IMR-90 (cell line): ENCODE measurements at regions not wholly inside any gene's neighbourhood (a gene's known extent, or its start where the extent isn't known, plus 50 kb on each side); places are given as distances from the start of the nearest gene placed in this dataset.
"Not testable (repeated sequence)": the region's sequence is repeated elsewhere in the genome, so short reads cannot be mapped to it uniquely, and the experiment has no call there.

ENCODE experiments used
- ATAC-seq: fragments of 200-7000 bp; cut with Tn5 transposase; 2 replicates; pipeline ENCODE4 v1.9.1; 2020; ENCODE audit warnings: low read depth, mild to moderate bottlenecking, moderate library complexity
- BruUV-seq: library from RNA; stranded (reverse); fragments of 400-500 nt; replicated peaks from 2 replicates; lab custom pipeline; 2021; lab: Mats Ljungman, UMichigan
- CTCF ChIA-PET: fragments of 300-600 bp; formaldehyde crosslinking; extraction: SDS; loops from one replicate; lab custom pipeline; 2021; ENCODE audit warnings: antibody characterized with exemption; lab: Yijun Ruan, JAX
- POLR2A ChIA-PET: fragments of 300-600 bp; sonication (Branson Sonifier 250); formaldehyde crosslinking; loops from one replicate; lab custom pipeline; 2022; ENCODE audit warnings: antibody characterized with exemption; ENCODE audit not compliant: unreplicated experiment; lab: Charles Lee
- DNase-seq: peaks from one replicate; pipeline ENCODE4 v3.0.0; 2013
- H2AFZ ChIP-seq: replicated peaks from 2 replicates; pipeline ENCODE3; 2013; ENCODE audit warnings: low read length, mild to moderate bottlenecking; ENCODE audit not compliant: poor library complexity
- H2AK5ac ChIP-seq: 2 replicates; pipeline ENCODE4 v1.6.1; 2013; ENCODE audit warnings: low read depth, low read length, inconsistent platforms
- H2AK9ac ChIP-seq: replicated peaks from 2 replicates; pipeline ENCODE3; 2013; ENCODE audit warnings: mild to moderate bottlenecking, low read depth, low read length, moderate library complexity; ENCODE audit not compliant: poor library complexity
- H2BK120ac ChIP-seq: 2 replicates; pipeline ENCODE4 v1.6.1; 2013; ENCODE audit warnings: low read depth, low read length, inconsistent platforms
- H2BK15ac ChIP-seq: 3 replicates; pipeline ENCODE4 v1.6.1; 2013; ENCODE audit warnings: low read depth, low read length, inconsistent platforms
- H2BK20ac ChIP-seq: 2 replicates; pipeline ENCODE4 v1.6.1; 2013; ENCODE audit warnings: low read depth, mild to moderate bottlenecking, inconsistent platforms, low read length, moderate library complexity
- H2BK5ac ChIP-seq: 2 replicates; pipeline ENCODE4 v1.6.1; 2013; ENCODE audit warnings: mild to moderate bottlenecking, low read depth, low read length, inconsistent platforms; ENCODE audit not compliant: poor library complexity, severe bottlenecking
- H3K14ac ChIP-seq: replicated peaks from 2 replicates; pipeline ENCODE4 v1.6.1; 2013; ENCODE audit warnings: low read depth, low read length, inconsistent platforms
- H3K18ac ChIP-seq: 2 replicates; pipeline ENCODE4 v1.6.1; 2013; ENCODE audit warnings: low read depth, low read length, control low read depth
- H3K23ac ChIP-seq: 2 replicates; pipeline ENCODE4 v1.6.1; 2013; ENCODE audit warnings: low read depth, low read length, inconsistent platforms
- H3K27ac ChIP-seq: 2 replicates; pipeline ENCODE4 v1.5.1; 2013; ENCODE audit warnings: mild to moderate bottlenecking, control low read depth, low read length; ENCODE audit not compliant: insufficient read depth
- H3K27me3 ChIP-seq: 2 replicates; pipeline ENCODE4 v1.6.1; 2013; ENCODE audit warnings: low read length; ENCODE audit not compliant: control insufficient read depth, insufficient read depth
- H3K36me3 ChIP-seq: 2 replicates; pipeline ENCODE4 v1.6.1; 2013; ENCODE audit warnings: low read length, mixed read lengths; ENCODE audit not compliant: control insufficient read depth, insufficient read depth
- H3K4ac ChIP-seq: 2 replicates; pipeline ENCODE4 v1.6.1; 2013; ENCODE audit warnings: low read depth, low read length, inconsistent platforms
- H3K4me1 ChIP-seq: 2 replicates; pipeline ENCODE4 v1.6.1; 2013; ENCODE audit warnings: low read length, mixed read lengths; ENCODE audit not compliant: control insufficient read depth, insufficient read depth
- H3K4me2 ChIP-seq: 2 replicates; pipeline ENCODE4 v1.6.1; 2013; ENCODE audit warnings: low read depth, mild to moderate bottlenecking, control low read depth, low read length, moderate library complexity
- H3K4me3 ChIP-seq: 2 replicates; pipeline ENCODE4 v1.5.1; 2013; ENCODE audit warnings: low read depth, mild to moderate bottlenecking, control low read depth, low read length, moderate library complexity; ENCODE audit not compliant: insufficient read depth
- H3K56ac ChIP-seq: 2 replicates; pipeline ENCODE4 v1.6.1; 2013; ENCODE audit warnings: low read length, inconsistent platforms; ENCODE audit not compliant: insufficient read depth; ENCODE audit errors: extremely low read depth
- H3K79me1 ChIP-seq, 2 experiments: 2 replicates each; pipeline ENCODE4 v1.6.1; 2013; ENCODE audit warnings: low read length in 2 of 2, inconsistent platforms in 1 of 2, low read depth in 1 of 2
- H3K9ac ChIP-seq: 2 replicates; pipeline ENCODE4 v1.6.1; 2013; ENCODE audit warnings: low read depth, low read length, control low read depth
- H3K9me1 ChIP-seq: 2 replicates; pipeline ENCODE4 v1.6.1; 2013; ENCODE audit warnings: low read length, inconsistent platforms; ENCODE audit not compliant: insufficient read depth
- H3K9me3 ChIP-seq: 2 replicates; pipeline ENCODE4 v1.6.1; 2013; ENCODE audit warnings: low read length; ENCODE audit not compliant: control insufficient read depth, insufficient read depth
- H4K20me1 ChIP-seq: 2 replicates; pipeline ENCODE4 v1.6.1; 2013; ENCODE audit warnings: low read length, inconsistent platforms; ENCODE audit not compliant: insufficient read depth
- H4K5ac ChIP-seq: 2 replicates; pipeline ENCODE4 v1.6.1; 2013; ENCODE audit warnings: mild to moderate bottlenecking, low read depth, low read length, control low read depth
- H4K8ac ChIP-seq, 2 experiments: 2 replicates each; pipeline ENCODE4 v1.6.1; 2013; ENCODE audit warnings: low read depth in 2 of 2, low read length in 2 of 2, control low read depth in 1 of 2, inconsistent platforms in 1 of 2
- H4K91ac ChIP-seq: 2 replicates; pipeline ENCODE4 v1.6.1; 2013; ENCODE audit warnings: low read depth, low read length, inconsistent platforms; ENCODE audit not compliant: insufficient read depth
- BHLHE40 ChIP-seq: fragments of 150-350 bp; IDR thresholded peaks from 2 replicates; pipeline ENCODE4 v1.6.1; 2016; ENCODE audit warnings: mild to moderate bottlenecking, low read depth, low read length
- CTCF ChIP-seq: conservative IDR thresholded peaks from 2 replicates; pipeline ENCODE4 v1.5.1; 2012; ENCODE audit warnings: mild to moderate bottlenecking, low read depth, low read length, improper control_type of control experiment
- MAFK ChIP-seq: IDR thresholded peaks from 2 replicates; pipeline ENCODE4 v1.6.1; 2012; ENCODE audit warnings: low read depth, low read length, improper control_type of control experiment
- MAZ ChIP-seq: IDR thresholded peaks from 2 replicates; pipeline ENCODE4 v1.6.1; 2012; ENCODE audit warnings: low read depth, mild to moderate bottlenecking, low read length, improper control_type of control experiment, moderate library complexity, borderline replicate concordance
- MXI1 ChIP-seq: IDR thresholded peaks from 2 replicates; pipeline ENCODE4 v1.6.1; 2012; ENCODE audit warnings: low read depth, mild to moderate bottlenecking, low read length, moderate library complexity, borderline replicate concordance
- NFE2L2 ChIP-seq: fragments of 150-350 bp; IDR thresholded peaks from 2 replicates; pipeline ENCODE4 v1.6.1; 2016; ENCODE audit warnings: low read depth, mild to moderate bottlenecking, low read length
- POLR2A ChIP-seq: IDR thresholded peaks from 2 replicates; pipeline ENCODE4 v1.6.1; 2012; ENCODE audit warnings: mild to moderate bottlenecking, low read depth, low read length
- RFX5 ChIP-seq: IDR thresholded peaks from 2 replicates; pipeline ENCODE4 v1.8.0; 2012; ENCODE audit warnings: low read depth, mild to moderate bottlenecking, low read length, moderate library complexity
- SMC3 ChIP-seq: fragments of 150-350 bp; IDR thresholded peaks from 2 replicates; pipeline ENCODE4 v1.6.1; 2016; ENCODE audit warnings: low read depth, mild to moderate bottlenecking, antibody characterized with exemption, low read length, moderate library complexity
- WGBS, 2 experiments: methylation state at CpG; one replicate each; pipeline versions ENCODE4 v1.1.5 to v1.1.7; 2013; ENCODE audit warnings: missing lambda C conversion rate in 2 of 2; ENCODE audit not compliant: insufficient read length in 1 of 2; ENCODE audit errors: extremely low coverage in 2 of 2; 5-methylcytosine and 5-hydroxymethylcytosine counted together
- dilution Hi-C: fragments of 300-500 bp; cut with HindIII; formaldehyde crosslinking; loops from one replicate; pipeline ENCODE4 v1.14.3; 2018; ENCODE audit warnings: low sequenced_read_pairs; ENCODE audit not compliant: unreplicated experiment
- in situ Hi-C: fragments of 300-500 bp; cut with MboI; formaldehyde crosslinking; loops from 3 replicates; pipeline ENCODE4 v1.14.3; 2019; ENCODE audit warnings: low sequenced_read_pairs, inconsistent platforms, mixed read lengths
- intact Hi-C: fragments of 100-400 bp; cut with micrococcal nuclease; formaldehyde crosslinking; loops from 2 replicates; pipeline ENCODE4 v1.10.0; 2022

GRCh38 chr6:112526594-112526993, 179.5 kb downstream of the RFPL4B start:
- H3K23ac ChIP-seq: no peak overlapping the region
- in situ Hi-C loops: no loop called here
- no TSS peak for BruUV-seq
- H3K4ac ChIP-seq: no peak overlapping the region
- no peak overlapping the region for H2AFZ ChIP-seq
- no peak overlapping the region for H3K4me2 ChIP-seq
- H4K91ac ChIP-seq: no peak overlapping the region
- WGBS, 2 experiments: 100% methylated on average over 1 of the region's 6 CpGs; no CpG with 5 or more reads in 1 of the 2 experiments
- no peak overlapping the region for H3K4me3 ChIP-seq
- no peaks in the 10 kb centered on the region for H3K9me3 ChIP-seq
- H4K20me1 ChIP-seq: no peaks in the 10 kb centered on the region
- ATAC-seq (no peak), DNase-seq (no peak)
- no peak overlapping the region for H2BK20ac ChIP-seq
- H2AK9ac ChIP-seq: no peak overlapping the region
- ChIA-PET CTCF (no interaction called here), POLR2A (no interaction called here)
- no peak overlapping the region for H3K27ac ChIP-seq
- H2BK15ac ChIP-seq: no peak overlapping the region
- TF ChIP-seq RFX5: no peak
- no peak for TF ChIP-seq CTCF
- TF ChIP-seq POLR2A: no peak
- TF ChIP-seq MXI1: no peak
- TF ChIP-seq MAZ: no peak
- TF ChIP-seq BHLHE40: no peak
- no peak for TF ChIP-seq NFE2L2
- TF ChIP-seq SMC3: no peak
- TF ChIP-seq MAFK: no peak
- H3K36me3 ChIP-seq: no peaks in the 10 kb centered on the region
- H4K8ac ChIP-seq: no peak overlapping the region
- H3K9me1 ChIP-seq: no peaks in the 10 kb centered on the region
- dilution Hi-C loops: no loop called here
- H3K27me3 ChIP-seq: no peaks in the 10 kb centered on the region
- H3K4me1 ChIP-seq: no peaks in the 10 kb centered on the region
- no peak overlapping the region for H3K18ac ChIP-seq
- H3K9ac ChIP-seq: no peak overlapping the region
- H2AK5ac ChIP-seq: no peak overlapping the region
- H3K56ac ChIP-seq: no peak overlapping the region
- H4K5ac ChIP-seq: no peak overlapping the region
- H3K79me1 ChIP-seq: no peaks in the 10 kb centered on the region
- intact Hi-C loops: no loop called here
- no peak overlapping the region for H2BK5ac ChIP-seq
- H2BK120ac ChIP-seq: no peak overlapping the region
- no peak overlapping the region for H3K14ac ChIP-seq

GRCh38 chr6:112528306-112528705, 181.2 kb downstream of the RFPL4B start:
- H3K9me1 ChIP-seq, intact Hi-C loops, H3K56ac ChIP-seq, H3K18ac ChIP-seq, H3K23ac ChIP-seq, H3K4me2 ChIP-seq, H3K4ac ChIP-seq, H3K4me1 ChIP-seq, H3K79me1 ChIP-seq, BruUV-seq, CTCF ChIA-PET, POLR2A ChIA-PET, H3K9me3 ChIP-seq, H2BK5ac ChIP-seq, H3K9ac ChIP-seq, H4K20me1 ChIP-seq, dilution Hi-C loops, in situ Hi-C loops, H3K36me3 ChIP-seq, H4K8ac ChIP-seq, H2AK9ac ChIP-seq, ATAC-seq, H2BK15ac ChIP-seq, DNase-seq, H3K14ac ChIP-seq, H3K27me3 ChIP-seq, H2AFZ ChIP-seq, H2BK120ac ChIP-seq, H2BK20ac ChIP-seq, H3K27ac ChIP-seq, H4K91ac ChIP-seq, H2AK5ac ChIP-seq, H4K5ac ChIP-seq, H3K4me3 ChIP-seq: not testable (repeated sequence)
- WGBS, 2 experiments: no CpG with 5 or more reads among the region's 29 CpGs
